ENCODE measurements at regions not wholly inside any gene's neighbourhood (a gene's known extent, or its start where the extent isn't known, plus 50 kb on each side); places are given as distances from the start of the nearest gene placed in this dataset.
A peak's percentile ranks its signal among the peaks of the same experiment; 100 is the strongest.
"Not testable (repeated sequence)": the region's sequence is repeated elsewhere in the genome, so short reads cannot be mapped to it uniquely, and the experiment has no call there.

DNA sequence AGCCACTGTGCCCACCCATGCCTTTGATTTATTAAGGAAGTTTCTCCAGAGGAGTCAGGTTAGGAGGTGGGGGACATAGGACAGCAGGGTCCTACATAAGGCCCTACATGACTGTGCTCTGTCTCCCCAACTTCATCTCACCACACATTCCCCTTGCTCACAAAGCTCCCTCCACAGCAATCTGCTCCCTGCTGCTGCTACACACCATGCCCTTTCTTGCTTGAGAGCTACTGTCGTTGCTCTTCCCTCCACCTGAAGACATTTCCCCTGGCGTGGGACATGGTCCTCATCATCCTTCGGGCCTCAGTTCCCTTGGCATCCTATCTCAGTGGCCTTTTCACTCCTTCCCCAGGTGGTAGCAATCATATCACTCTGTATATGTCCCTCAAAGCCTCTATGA lies 75.9 kb upstream of the DAPK1 start:
- ATAC-seq (no peak), DNase-seq (no peak)
- intact Hi-C loops (cut with DNase I): no loop called here
- no peak for TF ChIP-seq POLR2A (IDR thresholded peaks at IDR 0.05)
- TF ChIP-seq, protein P1, sequence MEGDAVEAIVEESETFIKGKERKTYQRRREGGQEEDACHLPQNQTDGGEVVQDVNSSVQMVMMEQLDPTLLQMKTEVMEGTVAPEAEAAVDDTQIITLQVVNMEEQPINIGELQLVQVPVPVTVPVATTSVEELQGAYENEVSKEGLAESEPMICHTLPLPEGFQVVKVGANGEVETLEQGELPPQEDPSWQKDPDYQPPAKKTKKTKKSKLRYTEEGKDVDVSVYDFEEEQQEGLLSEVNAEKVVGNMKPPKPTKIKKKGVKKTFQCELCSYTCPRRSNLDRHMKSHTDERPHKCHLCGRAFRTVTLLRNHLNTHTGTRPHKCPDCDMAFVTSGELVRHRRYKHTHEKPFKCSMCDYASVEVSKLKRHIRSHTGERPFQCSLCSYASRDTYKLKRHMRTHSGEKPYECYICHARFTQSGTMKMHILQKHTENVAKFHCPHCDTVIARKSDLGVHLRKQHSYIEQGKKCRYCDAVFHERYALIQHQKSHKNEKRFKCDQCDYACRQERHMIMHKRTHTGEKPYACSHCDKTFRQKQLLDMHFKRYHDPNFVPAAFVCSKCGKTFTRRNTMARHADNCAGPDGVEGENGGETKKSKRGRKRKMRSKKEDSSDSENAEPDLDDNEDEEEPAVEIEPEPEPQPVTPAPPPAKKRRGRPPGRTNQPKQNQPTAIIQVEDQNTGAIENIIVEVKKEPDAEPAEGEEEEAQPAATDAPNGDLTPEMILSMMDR (IDR thresholded peaks at IDR 0.05): no peak
- no peaks in the 10 kb centered on the region for H3K27me3 ChIP-seq
- WGBS, 2 donors: 95 to 98% methylated on average over 3 of the region's 3 CpGs
- H3K4me1 ChIP-seq: peaks cover 21% of the 10 kb centered on the region
- no peaks in the 10 kb centered on the region for H3K36me3 ChIP-seq (replicated peaks in 1 of 2; ENCODE audit: insufficient read depth in 1 of 2, low read depth in 2 of 2)
- H3K4me3 ChIP-seq: no peak overlapping the region
- no peak overlapping the region for H3K27ac ChIP-seq
- H3K9me3 ChIP-seq: no peaks in the 10 kb centered on the region

DNA sequence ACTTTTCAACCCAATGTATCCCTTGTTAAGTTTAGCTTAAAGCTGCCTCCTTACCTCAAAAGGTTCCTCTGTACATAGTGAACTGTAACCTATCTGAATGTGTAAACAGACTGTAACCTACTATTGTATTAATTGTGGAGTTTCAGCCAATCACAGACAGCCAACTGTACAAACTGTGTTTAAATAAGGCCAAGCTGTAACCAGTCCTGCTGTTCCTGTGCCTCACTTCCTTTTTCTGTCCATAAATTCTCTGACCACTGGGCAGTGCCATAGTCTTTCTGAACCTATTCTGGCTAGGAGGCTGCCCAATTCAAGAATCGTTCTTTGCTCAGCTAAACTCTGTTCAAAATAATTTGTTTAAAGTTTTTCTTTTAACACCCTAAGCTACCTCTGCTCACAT lies 74.7 kb upstream of the DAPK1 start:
- ATAC-seq: peak; percentile 54

DNA sequence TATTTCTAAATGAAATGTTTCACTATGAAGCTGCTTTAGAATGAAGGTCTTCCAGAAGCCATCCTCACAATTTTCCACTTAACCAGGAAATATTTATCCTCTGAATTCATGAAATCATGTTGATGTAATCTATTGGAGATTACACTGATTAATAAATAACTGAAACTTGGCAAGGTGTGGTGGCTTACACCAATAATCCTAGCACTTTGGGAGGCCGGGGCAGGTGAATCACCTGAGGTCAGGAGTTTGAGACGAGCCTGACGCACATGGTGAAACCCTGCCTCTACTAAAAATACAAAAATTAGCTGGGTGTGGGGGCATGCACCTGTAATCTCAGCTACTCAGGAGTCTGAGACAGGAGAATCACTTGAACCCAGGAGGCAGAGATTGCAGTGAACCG lies 73.8 kb upstream of the DAPK1 start:
- Histone ChIP-seq H3K4me1 (peaks cover 36% of the 10 kb centered on the region), H3K27ac (peak overlapping the region in 2 of 4 donors; percentile 59 to 64)
- ATAC-seq (peak; percentile 84), DNase-seq (peak; percentile 35 to 44 (median 38))
- H3K36me3 ChIP-seq (replicated peaks in 1 of 2; ENCODE audit: insufficient read depth in 1 of 2, low read depth in 2 of 2); H3K27me3 ChIP-seq; H3K4me3 ChIP-seq; H3K9me3 ChIP-seq; intact Hi-C loops (cut with DNase I): not testable (repeated sequence)
- WGBS, 2 donors: 41 to 59% methylated on average over 4 of the region's 4 CpGs

More for the DNA sequence above, 74.7 kb upstream of the DAPK1 start:
- Histone ChIP-seq H3K4me3 (no peak overlapping the region), H3K27me3 (no peaks in the 10 kb centered on the region), H3K36me3 (replicated peaks in 1 of 2; ENCODE audit: insufficient read depth in 1 of 2, low read depth in 2 of 2) (no peaks in the 10 kb centered on the region), H3K4me1 (peaks cover 27% of the 10 kb centered on the region), H3K9me3 (no peaks in the 10 kb centered on the region), H3K27ac (peak overlapping the region in 3 of 4 donors; percentile 8 to 64 (median 59))
- no peak for DNase-seq
- TF ChIP-seq, protein P1 (IDR thresholded peaks at IDR 0.05): no peak
- WGBS, 2 donors: 65 to 88% methylated on average over 1 of the region's 1 CpG
- intact Hi-C loops (cut with DNase I): no loop called here

DNA sequence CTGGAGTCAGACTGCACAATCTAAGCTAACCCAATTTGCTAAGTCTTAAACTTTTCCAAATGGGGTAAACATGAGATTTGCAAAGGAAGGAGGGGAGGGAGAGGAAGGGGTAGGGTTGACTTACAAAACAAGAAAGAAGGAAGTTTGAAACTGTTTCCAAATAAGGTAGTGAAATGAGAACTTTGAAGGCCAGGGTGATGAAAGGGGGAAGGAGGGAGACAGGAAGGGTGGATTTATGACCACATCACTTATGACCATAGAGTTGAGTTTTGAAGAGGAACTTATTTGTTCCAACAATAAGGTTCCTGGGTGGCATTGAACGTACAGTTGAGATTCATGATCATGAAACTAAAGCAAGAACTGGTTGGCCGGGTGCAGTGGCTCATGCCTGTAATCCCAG lies 72.5 kb upstream of the DAPK1 start:
- 69 to 97% methylated on average over 2 of the region's 2 CpGs for WGBS, 2 donors
- H3K4me1 ChIP-seq: peaks cover 43% of the 10 kb centered on the region
- TF ChIP-seq POLR2A (IDR thresholded peaks at IDR 0.05): no peak
- TF ChIP-seq, protein P1 (IDR thresholded peaks at IDR 0.05): no peak
- H3K9me3 ChIP-seq: no peaks in the 10 kb centered on the region
- H3K36me3 ChIP-seq (replicated peaks in 1 of 2; ENCODE audit: insufficient read depth in 1 of 2, low read depth in 2 of 2): no peaks in the 10 kb centered on the region
- H3K27me3 ChIP-seq: no peaks in the 10 kb centered on the region
- no peak overlapping the region for H3K4me3 ChIP-seq
- DNase-seq: no peak
- H3K27ac ChIP-seq: no peak overlapping the region
- ATAC-seq: no peak
- intact Hi-C loops (cut with DNase I): no loop called here

DNA sequence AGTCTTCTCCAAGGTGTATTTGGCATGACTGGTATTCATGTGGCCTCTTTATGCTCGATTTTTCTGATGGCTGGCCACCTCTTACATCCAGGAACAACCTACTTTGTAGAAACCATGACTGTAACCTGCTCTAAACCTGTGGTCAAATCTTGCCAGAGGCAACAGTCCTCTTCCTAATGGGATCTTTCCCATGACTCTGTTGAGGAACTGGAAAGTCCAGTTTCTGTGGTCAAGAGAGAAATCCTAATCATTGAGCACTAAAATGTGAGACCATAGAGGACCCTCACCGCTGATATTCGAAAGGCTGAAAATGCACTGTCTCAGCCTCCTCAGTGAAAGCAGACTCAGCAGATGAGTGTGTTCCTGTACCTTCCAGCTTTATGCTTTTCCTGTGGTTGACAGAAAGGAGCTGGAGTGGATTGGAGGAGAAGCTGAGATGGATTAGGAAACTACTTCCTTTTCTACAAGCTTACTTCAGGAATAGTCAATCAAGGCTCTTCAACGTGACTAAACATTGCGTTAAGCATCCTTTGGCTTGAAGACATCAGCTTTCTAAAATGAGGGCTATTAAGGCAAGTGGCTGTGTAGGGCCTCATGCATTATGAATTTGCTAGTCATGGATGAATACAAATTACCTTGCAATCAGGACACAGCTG lies 69.7 kb upstream of the DAPK1 start:
- Histone ChIP-seq H3K9me3 (no peaks in the 10 kb centered on the region), H3K36me3 (replicated peaks in 1 of 2; ENCODE audit: insufficient read depth in 1 of 2, low read depth in 2 of 2) (no peaks in the 10 kb centered on the region), H3K27ac (peak overlapping the region in 2 of 4 donors; percentile 23 to 46), H3K4me3 (no peak overlapping the region), H3K27me3 (no peaks in the 10 kb centered on the region), H3K4me1 (peaks cover 39% of the 10 kb centered on the region)
- TF ChIP-seq, protein P1 (IDR thresholded peaks at IDR 0.05): no peak
- no peak for TF ChIP-seq POLR2A (IDR thresholded peaks at IDR 0.05)
- ATAC-seq (no peak), DNase-seq (no peak)
- 61 to 76% methylated on average over 5 of the region's 5 CpGs for WGBS, 2 donors
- intact Hi-C loops (cut with DNase I): no loop called here
